HG03558 (cell line): ENCODE measurements at regions not wholly inside any gene's neighbourhood (a gene's known extent, or its start where the extent isn't known, plus 50 kb on each side); places are given as distances from the start of the nearest gene placed in this dataset.

Experiments
- ATAC-seq: cut with Tn5 transposase; IDR thresholded peaks from one replicate; pipeline ENCODE4 v1.9.1; 2021; ENCODE audit warnings: moderate number of reproducible peaks; ENCODE audit not compliant: unreplicated experiment; ENCODE audit errors: extremely low read depth

DNA sequence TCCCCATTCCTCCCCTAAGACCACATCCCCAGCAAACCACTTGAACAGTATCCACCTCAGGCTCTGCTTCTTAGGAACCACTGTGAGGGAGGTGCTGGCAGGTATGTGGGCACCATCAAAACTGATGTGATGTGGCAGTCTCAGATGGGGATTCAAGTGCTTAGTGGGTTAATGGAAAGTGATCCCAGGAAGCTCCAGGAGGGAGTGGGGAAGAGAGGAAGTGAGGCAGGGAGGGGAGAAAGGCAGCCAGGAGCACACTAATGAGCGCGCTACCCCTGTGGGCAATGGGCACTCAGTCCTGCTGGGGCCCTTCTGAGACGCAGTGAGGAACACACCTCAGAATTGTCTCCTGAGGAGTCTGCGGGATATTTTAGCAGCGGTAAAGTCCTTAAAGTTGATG, 263.1 kb upstream of the MOCS1 start:
- ATAC-seq: no peak

DNA sequence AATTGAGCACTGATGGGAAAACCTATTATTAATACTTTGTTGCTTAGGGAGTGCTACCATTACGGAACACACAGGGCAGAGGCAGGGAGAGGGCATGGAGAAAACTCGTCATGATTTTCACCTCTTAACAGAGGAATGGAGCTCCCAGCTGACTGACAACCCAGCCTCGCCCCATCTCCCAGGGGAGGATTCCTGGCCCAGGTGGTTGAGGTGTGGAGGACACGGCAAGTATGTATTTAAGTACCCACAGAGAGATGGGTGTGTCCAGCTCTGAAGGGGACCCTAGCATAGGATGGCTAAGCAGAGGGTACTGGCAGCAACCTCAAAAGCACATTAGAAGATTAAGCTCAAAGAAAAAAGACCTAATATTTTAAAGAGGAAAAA, 261.9 kb upstream of the MOCS1 start:
- ATAC-seq: no peak

DNA sequence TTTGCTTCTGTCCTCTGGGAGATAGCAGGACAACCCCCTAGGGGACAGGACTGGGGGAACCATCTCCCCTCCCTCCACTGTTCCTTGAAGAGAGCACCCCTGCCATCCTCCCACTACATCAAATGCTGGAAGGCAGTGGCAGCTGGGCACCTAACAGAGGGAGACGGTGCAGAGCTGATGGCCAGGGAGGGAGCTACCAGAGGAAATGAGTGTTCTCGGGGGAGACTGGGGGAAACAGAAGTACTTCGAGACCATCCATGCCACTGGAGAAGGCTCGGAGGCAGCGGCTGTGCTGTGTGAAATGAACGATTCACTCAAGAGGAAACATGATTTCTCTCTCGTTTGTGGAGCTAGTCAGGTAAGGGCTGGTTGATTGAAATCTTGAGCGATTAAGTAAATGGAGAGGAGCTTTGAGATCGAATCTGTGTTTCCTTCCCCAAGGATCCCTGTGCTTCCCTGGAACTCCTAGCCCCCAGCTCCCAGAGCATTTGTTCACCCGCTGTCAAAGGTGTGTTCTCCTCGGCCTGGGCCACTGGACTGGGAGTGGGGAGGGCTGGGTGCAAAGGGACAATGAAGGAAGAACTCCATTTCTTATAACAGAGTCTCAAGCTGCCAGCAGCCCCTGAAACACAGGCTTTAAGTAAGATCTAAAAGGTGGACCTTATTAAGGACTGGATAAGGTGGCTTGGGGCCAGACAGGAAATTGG, 261.3 kb upstream of the MOCS1 start:
- ATAC-seq: no peak

- ATAC-seq: no peak
These were observed 260.3 kb upstream of the MOCS1 start for GRCh38 chr6:40194447-40195170.

DNA sequence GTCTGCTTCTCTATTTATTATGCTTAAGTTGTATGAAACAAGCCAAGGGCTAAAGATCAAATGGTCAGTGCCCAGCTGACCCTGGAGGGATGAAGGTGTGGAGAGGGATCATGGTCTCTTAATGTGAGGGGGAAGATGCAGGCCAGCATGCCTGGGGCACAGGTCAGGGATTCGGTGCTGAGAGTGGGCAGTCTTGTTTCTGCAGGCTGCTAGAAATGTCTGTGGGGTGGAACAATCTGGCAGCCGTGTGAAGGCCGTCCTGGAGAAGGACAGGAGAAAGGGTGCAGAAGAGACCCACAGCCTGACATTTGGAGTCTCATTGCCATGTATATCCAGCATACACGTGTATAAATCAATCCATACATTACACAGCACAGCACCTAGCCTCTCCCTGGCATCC, 258.3 kb upstream of the MOCS1 start:
- ATAC-seq: no peak

DNA sequence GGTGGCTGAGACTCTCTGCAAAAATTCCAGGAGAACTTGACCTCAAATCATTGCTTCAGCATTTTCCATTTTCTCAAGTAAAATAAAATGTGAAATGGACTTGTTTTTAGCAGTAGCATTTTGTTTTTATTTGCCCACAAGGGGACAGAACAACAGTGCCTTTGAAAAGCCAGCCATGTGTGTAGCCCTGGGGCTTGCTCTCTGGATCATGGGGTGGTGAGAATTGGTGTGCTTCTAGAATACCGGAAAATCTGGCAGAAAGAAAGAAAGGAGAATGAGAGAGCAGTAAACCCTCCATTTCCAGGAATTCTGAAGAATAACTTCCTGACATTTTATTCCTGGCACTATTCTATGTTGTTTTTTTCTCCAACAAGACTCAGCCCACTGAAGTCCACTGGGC, 254.7 kb upstream of the MOCS1 start:
- ATAC-seq: no peak

DNA sequence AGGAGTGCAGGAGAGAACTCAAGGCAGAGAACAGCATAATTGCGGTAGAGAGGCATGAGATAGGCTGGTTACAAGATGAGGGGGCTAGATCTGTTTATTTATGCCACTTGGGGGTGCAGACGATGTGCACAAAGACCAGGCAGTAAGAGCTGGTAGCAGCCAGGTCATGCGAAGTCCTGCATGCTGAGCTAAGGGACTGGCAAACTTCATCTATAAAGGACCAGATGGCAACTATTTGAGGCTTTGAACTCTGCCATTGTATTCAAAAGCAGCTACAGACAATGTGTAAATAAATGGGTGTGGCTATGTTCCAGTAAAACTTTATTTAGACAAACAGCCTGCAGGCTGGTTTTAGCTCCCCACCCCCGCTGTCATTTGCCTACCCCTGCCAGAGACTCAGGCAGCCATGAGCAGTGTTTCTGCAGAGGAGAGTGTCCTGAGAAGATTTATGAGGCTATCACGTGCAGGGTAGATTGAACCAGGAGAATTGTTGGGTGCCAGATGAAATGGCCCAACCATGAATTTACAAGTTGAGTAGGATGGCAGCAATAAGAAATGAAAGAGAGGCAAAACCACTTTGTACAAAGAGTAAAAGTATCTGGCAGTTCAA, 253.4 kb upstream of the MOCS1 start:
- ATAC-seq: no peak

- no peak for ATAC-seq
These were observed 251.2 kb upstream of the MOCS1 start for GRCh38 chr6:40185486-40185885.

- no peak for ATAC-seq
These were observed 249.6 kb upstream of the MOCS1 start for GRCh38 chr6:40183902-40184301.

DNA sequence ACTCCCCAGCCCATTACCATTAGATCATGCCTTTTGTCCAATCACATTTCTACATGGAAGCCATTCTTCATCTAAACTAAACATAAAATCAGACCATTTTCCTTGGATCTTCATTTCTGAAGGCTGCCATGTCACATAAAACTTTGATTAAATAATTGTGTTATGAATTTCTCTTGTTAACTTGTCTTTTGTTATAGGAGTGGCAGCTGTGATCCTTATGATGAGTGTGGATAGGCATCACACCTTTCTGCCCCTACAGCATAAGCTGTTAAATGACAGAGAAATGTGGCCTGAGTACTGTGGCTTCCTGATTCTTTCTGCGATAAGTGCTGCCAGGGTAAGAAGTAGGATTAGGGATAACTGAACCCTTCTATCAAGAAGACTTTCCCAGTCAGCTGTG, 247.1 kb upstream of the MOCS1 start:
- ATAC-seq: no peak

- ATAC-seq: no peak
These were observed 246.0 kb upstream of the MOCS1 start for GRCh38 chr6:40180271-40180670.

- no peak for ATAC-seq
These were observed 245.2 kb upstream of the MOCS1 start for GRCh38 chr6:40179496-40179895.

- ATAC-seq: no peak
These were observed 243.3 kb upstream of the MOCS1 start for GRCh38 chr6:40177598-40177997.

DNA sequence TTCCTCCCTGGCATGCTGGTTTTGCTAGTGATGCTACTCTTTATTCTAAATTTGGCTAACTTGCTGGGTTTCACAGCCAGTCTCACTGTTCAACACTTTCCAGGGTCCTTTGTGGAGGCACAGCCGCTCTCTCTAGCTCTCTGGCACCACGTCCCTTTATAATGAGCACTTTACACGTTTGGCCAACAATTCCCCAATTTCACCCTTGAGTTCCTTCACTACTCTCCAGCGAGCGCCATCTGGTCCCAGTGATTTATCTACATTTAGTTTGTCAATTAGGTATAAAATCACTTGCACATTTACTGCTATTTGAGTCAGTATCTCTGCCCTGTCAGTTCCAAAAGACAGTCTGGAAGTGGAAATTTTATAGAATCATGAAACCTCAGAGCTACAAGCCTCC, 241.9 kb upstream of the MOCS1 start:
- no peak for ATAC-seq

- no peak for ATAC-seq
These were observed 238.0 kb upstream of the MOCS1 start for GRCh38 chr6:40172272-40172671.

DNA sequence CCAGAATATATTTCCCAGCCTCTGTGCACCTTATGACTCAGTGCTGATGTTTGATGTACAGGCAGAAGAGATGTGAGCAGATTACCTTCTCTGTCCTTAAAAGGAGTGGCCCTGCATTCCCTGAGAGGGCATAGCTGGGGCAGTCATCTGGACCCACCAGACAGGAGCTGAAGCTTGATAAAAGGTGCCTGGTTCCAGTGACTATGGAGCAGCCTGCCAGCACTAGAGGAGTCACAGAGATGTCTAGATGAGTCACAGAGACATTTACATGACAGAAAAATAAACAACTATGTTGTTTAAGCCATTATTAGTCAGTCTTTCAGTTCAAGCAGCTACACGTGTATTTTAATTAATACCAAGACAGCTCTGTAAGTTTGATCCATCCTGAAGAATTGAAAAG, 237.1 kb upstream of the MOCS1 start:
- no peak for ATAC-seq

GRCh38 chr6:40170856-40171255, 236.6 kb upstream of the MOCS1 start:
- ATAC-seq: no peak

DNA sequence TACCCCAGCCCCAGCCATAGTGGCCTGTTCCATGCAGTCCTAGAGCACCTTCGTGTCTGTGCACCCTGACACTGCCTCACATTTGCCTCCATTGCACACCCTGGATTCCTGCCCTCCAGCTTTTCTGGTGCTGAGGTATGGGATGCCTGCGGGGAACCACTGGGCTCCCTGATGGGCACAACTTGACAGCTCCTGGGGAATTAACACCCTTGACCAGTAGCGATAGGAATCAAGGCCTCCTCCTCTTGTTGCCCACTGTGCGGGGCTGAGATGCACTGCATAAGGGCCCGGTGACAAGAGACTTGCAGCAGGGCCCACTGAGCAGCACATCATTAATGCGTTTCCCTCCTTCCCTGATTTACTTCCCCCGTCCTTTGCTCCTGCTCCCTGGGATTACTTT, 235.6 kb upstream of the MOCS1 start:
- ATAC-seq: no peak

DNA sequence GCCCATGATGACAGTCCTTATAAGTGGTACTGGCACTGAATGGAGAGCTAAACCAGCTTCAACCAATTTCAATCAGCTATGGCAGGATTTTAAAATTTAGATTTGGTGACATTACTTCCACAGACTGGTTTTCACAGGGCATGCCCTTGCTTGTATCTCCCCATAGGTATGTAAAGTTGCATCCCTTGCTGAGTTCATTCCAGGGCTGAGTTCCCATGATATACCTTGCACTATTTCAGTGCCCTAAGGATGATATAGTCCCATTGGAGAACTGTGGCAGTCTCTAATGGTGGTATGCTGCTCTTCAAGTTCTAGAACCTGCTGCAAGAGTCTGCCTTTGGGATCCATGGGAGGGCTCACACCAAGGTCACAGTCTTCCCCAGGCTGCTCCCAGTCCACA, 232.7 kb upstream of the MOCS1 start:
- ATAC-seq: no peak

DNA sequence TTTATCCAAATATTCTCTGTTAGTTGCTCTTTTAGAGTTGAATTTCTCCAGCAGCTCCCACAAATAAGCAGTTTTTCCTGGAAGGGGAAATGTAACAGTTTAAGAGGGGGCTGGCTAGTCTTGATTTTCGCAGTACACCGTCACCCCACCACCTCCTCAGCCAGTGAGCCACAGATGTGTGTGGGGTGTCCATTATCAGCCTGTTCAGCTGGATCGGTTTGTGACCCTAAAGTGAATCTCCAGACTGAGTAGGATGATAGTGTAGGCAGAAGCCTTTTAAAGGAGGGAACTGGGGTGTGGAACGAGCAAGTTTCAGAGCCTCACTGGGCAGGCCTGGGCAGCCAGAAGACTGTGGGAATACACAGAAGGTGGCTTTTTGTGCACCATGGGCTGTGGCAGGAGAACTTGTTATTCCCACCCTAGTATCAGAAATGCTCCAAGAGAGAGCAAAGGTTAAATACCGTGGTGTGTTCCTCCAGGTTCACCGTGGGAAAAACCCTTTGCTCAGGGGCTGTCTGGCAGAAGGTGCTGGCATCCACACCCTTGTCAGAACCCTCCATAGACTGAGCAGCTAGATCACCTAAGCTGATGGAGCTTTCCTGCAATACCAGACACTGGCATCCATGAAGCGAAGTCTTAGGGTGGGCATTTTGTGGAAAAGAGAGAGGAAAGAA, 230.9 kb upstream of the MOCS1 start:
- ATAC-seq: no peak

DNA sequence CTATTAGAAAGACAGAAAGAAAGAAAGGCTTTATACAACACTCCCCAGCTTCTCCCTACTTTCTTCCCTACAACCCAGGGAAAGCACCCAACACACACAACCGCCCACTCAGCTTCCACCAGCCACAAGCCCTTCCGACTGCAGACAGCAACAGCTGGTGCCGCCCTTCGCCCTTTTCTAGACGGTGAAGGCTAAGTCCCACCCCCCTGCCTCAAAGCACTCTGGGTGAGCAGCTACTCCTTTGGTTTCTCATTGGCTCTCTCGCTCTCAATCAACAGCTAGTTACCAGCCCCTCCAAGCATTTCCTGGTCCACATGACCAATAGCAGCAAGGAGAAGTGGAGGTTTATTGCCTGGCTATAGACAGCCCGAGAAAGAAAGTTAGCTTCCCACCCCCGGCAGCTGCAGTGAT, 230.1 kb upstream of the MOCS1 start:
- no peak for ATAC-seq
